ENCODE measurements at regions not wholly inside any gene's neighbourhood (a gene's known extent, or its start where the extent isn't known, plus 50 kb on each side); places are given as distances from the start of the nearest gene placed in this dataset.

GRCh38 chr15:100703032-100703578, 100.7 kb downstream of the ASB7 start:
- peak; percentile 57 for DNase-seq

GRCh38 chr15:100703671-100704070, 101.3 kb downstream of the ASB7 start:
- no peak for DNase-seq

- no peak for DNase-seq
Observed at GRCh38 chr15:100704281-100705055, 102.1 kb downstream of the ASB7 start.

- DNase-seq = no peak
Observed at GRCh38 chr15:100705065-100705464, 102.7 kb downstream of the ASB7 start.

GRCh38 chr15:100705841-100706240, 103.5 kb downstream of the ASB7 start:
- DNase-seq = no peak

GRCh38 chr15:100707229-100707628, 104.8 kb downstream of the ASB7 start:
- no peak for DNase-seq

DNA sequence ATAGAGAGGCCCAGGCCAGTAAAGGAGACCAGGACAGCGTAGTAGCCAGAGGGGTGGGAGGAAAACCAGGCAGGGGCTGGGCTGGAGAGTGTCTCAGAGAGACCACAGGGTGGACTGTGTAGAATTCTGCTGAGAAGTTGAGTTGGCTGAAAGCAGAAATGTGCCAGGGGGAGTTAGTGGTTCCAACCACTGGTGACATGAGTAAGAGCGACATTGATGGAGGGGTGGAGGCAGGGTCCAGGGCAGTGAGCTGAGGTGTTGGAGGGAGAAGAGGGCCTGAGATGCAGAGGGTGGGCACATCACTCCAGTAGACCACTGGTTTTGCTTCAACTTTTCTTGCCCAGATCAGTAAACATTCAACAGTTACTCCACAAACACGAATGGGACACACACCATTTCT, 106.5 kb downstream of the ASB7 start:
- DNase-seq = no peak

- no peak for DNase-seq
Observed at GRCh38 chr15:100710222-100710621, 107.8 kb downstream of the ASB7 start.

DNA sequence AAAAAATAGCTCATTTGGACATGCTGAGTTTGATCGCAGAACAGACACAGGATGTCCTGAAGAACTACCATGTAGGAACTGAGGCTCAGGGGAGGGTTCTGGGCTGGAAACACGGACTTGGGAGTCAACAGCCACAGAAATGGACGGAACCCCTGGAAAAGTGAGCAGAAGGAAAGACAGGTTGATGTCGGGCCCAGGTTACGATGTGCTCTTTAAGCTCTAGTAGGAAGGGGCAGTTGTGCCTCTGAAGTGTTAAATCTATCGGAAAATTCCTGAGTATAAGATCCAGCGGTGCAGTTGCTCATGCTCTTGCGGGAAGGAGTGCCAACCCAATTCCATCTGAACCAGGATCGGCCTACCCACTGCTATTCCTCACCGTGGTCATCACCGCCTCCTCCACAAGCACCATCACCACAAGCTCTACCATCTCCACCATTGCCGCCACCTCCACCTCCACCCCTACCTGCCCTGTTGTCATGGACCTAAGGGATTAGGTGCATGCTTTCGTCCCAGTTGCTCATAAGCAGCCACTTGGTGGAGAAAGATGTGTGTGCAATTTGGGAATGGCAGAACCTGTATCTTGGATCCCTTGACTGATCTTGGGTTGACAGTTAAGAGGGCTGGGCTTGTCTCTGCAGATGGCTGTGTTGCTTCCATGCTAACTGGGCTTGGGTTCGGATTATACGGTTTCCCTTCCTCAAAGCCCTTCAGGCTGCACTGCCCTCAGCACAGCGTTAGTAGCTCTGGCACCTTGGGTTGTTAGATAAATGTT, 108.5 kb downstream of the ASB7 start:
- DNase-seq = no peak

DNA sequence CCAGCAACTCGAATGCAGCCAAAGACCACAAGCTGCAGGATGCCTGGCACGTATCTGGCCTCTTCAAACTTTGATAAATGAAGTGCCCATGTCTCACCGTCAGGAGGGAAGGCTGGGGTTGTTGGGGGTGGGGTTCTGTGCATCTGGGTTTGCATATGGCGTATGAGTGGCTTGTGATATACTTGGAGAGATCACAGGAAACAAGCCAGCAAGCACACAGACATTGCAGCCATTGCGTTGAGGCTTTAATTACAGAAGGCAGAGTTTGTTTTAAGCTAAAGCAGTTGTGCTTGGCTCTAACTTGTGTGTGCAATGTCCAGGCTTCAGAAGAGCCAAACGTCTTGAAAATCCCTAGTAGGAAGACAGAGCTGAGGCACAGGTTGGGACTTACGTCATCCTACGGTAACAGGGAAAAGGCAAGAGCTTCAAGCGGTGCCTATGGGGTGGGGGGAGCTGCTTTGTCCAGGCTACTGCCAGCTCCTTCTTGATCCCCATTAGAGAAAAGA, 109.2 kb downstream of the ASB7 start:
- peak; percentile 30 for DNase-seq

DNA sequence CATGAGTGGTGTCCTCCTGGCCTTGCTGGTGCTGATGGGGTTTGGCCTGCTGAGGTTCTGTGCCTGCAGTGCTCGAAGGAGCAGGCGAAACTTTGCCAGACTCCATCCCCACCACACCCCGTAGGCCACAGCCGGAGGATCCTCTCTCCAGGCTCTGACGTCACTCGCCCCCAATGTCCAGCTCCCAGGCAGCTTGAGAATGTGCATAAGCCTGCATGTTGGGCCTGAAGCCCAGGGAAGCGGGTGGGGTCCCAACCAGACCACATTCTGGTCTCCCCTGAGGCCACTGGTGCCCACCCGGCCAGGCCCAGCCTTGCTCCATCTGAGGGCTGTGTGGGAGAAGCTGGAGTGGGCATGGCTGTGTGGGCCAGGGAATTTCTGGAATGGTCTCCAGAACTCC, 109.8 kb downstream of the ASB7 start:
- no peak for DNase-seq

DNA sequence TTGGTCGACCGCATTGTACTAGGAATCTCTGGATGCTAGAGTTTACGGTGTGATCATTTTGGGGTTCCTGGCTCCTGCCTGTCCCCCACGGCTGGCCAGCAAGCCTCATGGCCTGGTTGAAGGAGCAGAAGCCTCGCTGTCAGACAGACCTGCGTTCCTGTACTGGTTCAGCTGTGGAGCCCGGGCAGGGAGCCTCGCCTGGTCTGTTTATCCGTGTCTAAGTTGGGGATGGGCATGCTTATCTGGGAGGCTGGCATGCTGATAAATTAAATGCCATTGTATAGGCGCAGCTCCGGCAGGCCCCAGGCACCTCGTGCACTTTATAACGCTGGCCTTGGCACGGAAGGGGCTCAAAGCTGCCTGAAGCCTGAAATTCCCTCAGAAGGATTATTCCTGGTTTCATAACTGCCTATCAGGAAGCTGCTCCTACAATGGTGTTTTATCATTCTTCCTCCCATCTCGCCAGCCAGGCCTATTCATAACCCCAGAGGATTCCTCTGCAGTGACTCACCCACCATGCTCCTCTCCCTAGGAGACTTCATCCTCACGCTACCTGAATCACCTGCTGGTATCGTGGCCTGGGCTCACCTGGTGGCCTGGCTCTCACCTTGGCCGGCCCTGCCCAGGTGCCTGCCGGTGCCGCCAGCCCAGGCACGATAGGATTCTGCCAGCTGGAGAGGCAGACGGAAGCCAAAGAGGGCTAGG, 110.9 kb downstream of the ASB7 start:
- peak; percentile 36 for DNase-seq

DNA sequence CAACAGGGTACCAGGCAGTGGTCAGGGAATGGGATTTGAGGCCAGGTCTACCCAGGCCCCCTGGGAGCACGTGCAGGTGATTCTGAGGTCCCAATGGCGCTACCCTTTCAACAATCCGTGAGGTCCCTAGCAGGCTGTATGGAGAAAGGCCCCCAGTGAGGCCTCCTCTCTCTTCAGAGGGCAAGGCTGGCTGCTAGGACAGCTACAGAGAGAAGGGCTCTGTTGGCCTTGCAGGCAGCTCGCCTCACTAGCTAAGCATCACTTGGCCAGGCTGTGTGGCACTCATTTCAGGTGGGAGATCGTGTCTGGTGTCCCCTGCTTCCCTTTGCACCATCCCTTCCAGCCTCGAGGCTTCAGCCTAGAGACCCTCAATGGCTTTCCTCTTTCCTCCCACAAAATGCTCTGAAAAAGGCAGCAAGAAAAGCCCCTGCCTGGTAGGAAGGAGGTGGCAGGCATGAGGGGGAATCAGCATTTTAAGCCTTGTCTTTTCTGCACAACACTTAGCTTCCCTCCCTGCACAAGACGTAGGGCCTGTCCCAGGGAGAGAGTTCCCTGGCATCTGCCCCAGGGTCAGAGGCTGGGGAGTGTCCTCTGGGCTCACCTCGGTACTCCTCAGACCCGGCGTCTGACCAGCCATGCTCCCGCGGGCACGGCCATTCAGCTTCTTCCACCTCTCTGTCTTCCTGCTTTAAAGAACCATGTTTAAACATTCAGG, 111.8 kb downstream of the ASB7 start:
- peak; percentile 42 for DNase-seq

DNA sequence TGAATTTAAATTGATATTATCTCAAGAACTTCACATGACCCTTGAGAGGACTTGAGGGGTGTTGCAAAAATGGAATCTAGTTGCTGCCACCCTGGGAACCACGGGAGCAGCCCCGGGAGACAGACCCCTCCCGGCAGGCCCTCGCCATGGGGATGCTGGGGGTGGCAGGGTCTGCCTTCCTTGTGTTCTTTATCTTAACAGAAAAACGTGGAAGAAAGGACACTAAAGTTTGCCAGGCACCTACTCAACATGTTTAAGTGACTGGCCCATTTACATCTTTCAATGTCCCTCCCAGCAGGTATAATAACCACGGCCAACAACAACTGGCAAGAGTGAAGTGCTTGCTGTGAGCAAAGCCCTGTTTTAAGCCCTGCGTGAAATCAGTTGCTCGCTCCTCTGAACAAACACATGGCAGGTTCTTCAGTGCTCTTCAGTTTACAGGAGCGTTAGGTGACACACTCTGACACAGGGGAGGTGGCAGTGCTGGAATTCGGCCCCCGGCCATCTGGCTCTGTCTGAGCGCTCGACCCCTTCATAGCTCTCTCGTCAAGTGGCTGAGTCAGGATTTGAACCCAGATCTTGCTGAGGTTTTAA, 112.5 kb downstream of the ASB7 start:
- no peak for DNase-seq

DNA sequence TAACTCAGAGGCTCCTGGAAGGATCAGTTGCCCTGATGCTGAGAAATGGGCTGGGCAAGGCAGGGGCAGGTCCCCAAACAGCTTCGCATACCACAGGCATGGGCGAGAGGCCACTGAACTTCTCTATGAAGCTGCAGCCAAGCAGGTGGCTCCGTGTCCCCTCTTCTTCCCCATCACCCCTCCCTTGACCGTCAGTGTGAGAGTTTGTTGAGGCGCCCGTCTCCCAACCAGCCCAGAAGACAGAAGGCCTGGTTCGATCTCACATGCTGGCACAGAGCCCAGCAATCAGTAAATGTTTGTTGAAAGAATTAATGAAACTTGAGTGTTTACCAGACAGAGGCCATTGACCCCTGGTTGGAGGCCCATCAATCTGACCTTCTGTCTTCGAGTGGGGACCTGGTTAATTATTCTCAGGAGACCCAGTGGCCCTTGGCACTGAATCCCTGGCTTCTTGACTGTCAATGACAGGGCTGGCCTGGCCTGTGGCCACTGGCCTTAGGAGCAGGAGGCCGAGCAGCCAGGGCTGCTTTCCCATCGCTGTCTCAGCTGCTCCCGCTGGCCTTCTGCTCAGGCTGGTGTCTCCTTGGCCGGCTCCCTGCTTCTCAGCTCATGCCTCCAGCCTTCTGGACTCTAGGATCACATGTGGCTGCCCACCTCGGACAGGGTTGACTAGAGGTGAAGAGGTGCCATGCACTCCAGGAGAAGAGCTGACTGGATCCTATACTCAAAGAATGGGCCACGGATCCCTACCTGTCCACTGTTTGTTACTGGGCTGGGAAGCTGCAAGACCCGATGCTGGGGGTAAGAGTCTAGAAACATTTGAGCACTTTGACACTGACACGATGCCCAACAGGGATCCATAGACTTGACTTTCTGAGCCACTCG, 113.4 kb downstream of the ASB7 start:
- DNase-seq = no peak

- no peak for DNase-seq
Observed at GRCh38 chr15:100716456-100717085, 114.2 kb downstream of the ASB7 start.

- DNase-seq = no peak
Observed at GRCh38 chr15:100717596-100717995, 115.2 kb downstream of the ASB7 start.

- DNase-seq = no peak
Observed at GRCh38 chr15:100718075-100718980, 115.9 kb downstream of the ASB7 start.

DNA sequence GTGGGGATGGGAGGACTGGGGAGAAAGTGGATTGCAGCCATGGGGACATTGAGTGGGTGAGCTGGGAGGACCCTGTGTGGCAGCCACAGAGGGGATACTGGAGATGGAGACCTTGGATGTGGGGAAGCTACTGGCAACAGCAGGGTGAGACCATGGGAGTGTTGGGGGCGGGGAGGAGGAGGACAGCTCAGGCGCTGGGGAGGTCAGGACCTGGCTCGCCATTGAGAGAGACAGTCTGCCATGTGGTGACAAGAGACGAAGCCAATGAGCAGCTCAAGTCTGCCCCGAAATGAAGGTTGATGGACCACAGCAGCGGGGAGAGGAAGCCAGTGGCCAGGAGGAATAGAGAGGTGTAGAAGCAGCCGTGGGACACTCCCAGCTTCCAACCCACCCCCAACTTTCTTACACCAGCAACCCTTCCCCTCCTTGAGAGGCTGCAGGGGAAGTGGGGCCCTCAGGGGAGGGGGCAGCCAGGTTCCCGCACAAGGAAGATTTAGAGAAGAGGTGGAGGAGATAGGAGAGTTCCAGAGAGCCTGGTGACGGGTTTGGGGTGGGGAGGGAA, 118.1 kb downstream of the ASB7 start:
- DNase-seq = no peak

Measured in activated CD8-positive, alpha-beta memory T cell treated with anti-CD3 and anti-CD28 coated beads, Interleukin-2, amount 50 U/mL, for 48 hours (primary cell).